ENCODE measurements at regions not wholly inside any gene's neighbourhood (a gene's known extent, or its start where the extent isn't known, plus 50 kb on each side); places are given as distances from the start of the nearest gene placed in this dataset.
"Not testable (repeated sequence)": the region's sequence is repeated elsewhere in the genome, so short reads cannot be mapped to it uniquely, and the experiment has no call there.

DNA sequence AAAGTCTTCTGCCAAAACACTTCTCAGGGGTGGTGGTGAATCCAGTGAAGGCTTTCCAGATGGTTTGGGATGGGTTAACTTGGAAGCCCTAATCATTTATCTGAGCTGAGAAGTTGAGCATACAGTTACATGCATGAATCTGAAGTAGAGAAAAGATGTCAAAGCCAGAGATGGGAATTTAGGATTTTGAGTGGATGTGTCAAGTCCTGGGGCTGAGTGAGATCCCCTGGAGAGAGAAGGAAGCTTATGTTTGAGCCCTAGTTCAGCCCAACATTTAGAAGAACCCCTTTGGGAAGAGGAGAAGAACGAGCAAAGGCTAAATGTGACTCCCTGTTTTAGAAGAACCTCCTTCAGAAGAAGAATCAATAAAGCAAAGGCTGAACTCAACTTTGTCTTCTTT, 129.1 kb upstream of the TPTE start:
- H3K27ac ChIP-seq; H3K4me1 ChIP-seq (ENCODE audit: insufficient read depth); H3K4me3 ChIP-seq; H4K20me1 ChIP-seq (ENCODE audit: insufficient read depth, poor library complexity, severe bottlenecking); H3K79me2 ChIP-seq; H3K9me2 ChIP-seq (replicated peaks; ENCODE audit: insufficient read depth); H3K36me3 ChIP-seq (replicated peaks; ENCODE audit: insufficient read depth, low read depth); H3K9me3 ChIP-seq (ENCODE audit: low read depth); H2AFZ ChIP-seq; H3K27me3 ChIP-seq; DNase-seq (ENCODE audit: low spot score); H3K4me2 ChIP-seq: not testable (repeated sequence)
- 15% methylated on average over 1 of the region's 1 CpG for WGBS (ENCODE audit: low lambda C conversion rate, missing lambda C conversion rate)

DNA sequence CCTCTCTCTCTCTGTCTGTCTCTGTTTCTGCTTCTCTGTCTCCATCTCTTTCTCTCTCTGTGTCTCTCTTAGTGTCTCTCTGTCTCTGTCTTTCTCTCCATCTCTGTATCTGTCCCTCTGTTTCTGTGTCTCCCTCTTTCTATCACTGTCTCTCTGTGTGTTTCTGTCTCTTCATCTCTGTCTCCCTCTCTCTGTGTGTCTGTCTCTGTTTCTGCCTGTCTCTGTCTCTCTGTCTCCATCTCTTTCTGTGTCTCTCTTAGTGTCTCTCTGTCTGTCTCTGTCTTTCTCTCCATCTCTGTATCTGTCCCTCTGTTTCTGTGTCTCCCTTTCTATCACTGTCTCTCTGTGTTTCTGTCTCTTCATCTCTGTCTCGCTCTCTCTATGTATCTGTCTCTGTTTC, 125.4 kb upstream of the TPTE start:
- not testable (repeated sequence) for H3K36me3 ChIP-seq (replicated peaks; ENCODE audit: insufficient read depth, low read depth); H3K27me3 ChIP-seq; H3K27ac ChIP-seq; H3K79me2 ChIP-seq; H3K4me3 ChIP-seq; H4K20me1 ChIP-seq (ENCODE audit: insufficient read depth, poor library complexity, severe bottlenecking); H3K9me3 ChIP-seq (ENCODE audit: low read depth); H3K9me2 ChIP-seq (replicated peaks; ENCODE audit: insufficient read depth); H3K4me2 ChIP-seq; H3K4me1 ChIP-seq (ENCODE audit: insufficient read depth); DNase-seq (ENCODE audit: low spot score); H2AFZ ChIP-seq
- 62% methylated on average over 1 of the region's 1 CpG for WGBS (ENCODE audit: low lambda C conversion rate, missing lambda C conversion rate)

DNA sequence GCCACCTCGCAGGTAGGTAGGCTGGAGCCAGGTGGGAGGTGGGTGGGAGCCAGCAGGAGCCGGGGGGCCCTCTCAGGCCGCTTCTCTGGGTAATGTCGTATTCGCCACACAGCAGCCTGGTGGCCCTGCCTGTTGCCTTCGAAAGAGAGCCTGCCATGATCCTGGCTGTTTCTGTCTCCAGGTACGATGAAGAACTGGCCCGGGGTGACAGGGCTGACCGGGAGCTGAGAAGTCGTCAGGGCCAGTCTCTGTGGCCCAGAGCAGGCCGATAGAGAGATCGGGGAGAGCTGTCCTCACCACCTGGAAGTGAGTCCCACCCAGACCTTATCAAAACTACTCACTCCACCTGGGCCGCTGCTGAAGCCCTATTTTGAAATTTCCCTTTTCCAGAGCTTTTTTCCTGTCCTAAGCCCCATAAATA, 123.9 kb upstream of the TPTE start:
- not testable (repeated sequence) for H4K20me1 ChIP-seq (ENCODE audit: insufficient read depth, poor library complexity, severe bottlenecking); H3K79me2 ChIP-seq; H3K4me1 ChIP-seq (ENCODE audit: insufficient read depth); H2AFZ ChIP-seq; H3K36me3 ChIP-seq (replicated peaks; ENCODE audit: insufficient read depth, low read depth); H3K4me3 ChIP-seq; H3K27me3 ChIP-seq; H3K9me2 ChIP-seq (replicated peaks; ENCODE audit: insufficient read depth); H3K27ac ChIP-seq; H3K4me2 ChIP-seq; DNase-seq (ENCODE audit: low spot score)
- peaks cover 13% of the 10 kb centered on the region for H3K9me3 ChIP-seq (ENCODE audit: low read depth)
- 69% methylated on average over 13 of the region's 13 CpGs for WGBS (ENCODE audit: low lambda C conversion rate, missing lambda C conversion rate)

DNA sequence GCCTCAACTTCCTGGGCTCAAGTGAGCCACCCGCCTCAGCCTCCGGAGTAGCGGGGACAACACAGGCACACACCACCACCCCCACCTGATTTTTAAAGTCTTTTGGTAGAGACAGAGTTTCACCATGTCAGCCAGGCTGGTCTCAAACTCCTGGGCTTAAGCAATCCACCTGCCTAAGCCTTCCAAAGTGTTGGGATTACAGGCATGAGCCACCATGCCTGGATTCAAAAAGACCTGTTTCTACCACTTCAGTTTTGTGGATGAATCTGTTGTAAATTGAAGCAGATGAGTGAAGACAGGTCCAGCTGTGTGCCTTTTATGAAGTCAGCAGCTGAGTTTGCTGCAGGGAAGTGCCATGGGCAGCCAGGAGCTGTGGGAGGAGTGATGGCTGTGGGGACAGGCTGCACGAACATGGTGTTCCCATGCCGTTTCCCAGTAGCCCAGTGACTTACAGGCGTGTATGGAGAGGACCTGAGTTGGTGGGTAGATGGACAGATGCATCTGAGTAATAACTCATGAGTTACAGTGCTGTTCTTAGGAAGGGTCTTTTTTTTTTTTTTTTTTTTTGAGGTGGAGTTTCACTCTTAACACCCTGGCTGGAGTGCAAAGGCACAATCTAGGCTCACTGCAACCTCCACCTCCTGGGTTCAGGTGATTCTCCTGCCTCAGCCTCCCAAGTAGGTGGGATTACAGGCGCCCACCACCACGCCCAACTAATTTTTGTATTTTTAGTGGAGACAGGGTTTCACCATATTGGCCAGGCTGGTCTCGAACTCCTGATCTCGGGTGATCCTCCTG, 122.5 kb upstream of the TPTE start:
- H3K9me3 ChIP-seq (ENCODE audit: low read depth), result peaks cover 19% of the 10 kb centered on the region
- not testable (repeated sequence) for H3K4me1 ChIP-seq (ENCODE audit: insufficient read depth); H3K27ac ChIP-seq; H2AFZ ChIP-seq; H3K27me3 ChIP-seq; DNase-seq (ENCODE audit: low spot score); H3K4me3 ChIP-seq; H3K79me2 ChIP-seq; H3K9me2 ChIP-seq (replicated peaks; ENCODE audit: insufficient read depth); H3K36me3 ChIP-seq (replicated peaks; ENCODE audit: insufficient read depth, low read depth); H4K20me1 ChIP-seq (ENCODE audit: insufficient read depth, poor library complexity, severe bottlenecking); H3K4me2 ChIP-seq
- 75% methylated on average over 8 of the region's 10 CpGs for WGBS (ENCODE audit: low lambda C conversion rate, missing lambda C conversion rate)

DNA sequence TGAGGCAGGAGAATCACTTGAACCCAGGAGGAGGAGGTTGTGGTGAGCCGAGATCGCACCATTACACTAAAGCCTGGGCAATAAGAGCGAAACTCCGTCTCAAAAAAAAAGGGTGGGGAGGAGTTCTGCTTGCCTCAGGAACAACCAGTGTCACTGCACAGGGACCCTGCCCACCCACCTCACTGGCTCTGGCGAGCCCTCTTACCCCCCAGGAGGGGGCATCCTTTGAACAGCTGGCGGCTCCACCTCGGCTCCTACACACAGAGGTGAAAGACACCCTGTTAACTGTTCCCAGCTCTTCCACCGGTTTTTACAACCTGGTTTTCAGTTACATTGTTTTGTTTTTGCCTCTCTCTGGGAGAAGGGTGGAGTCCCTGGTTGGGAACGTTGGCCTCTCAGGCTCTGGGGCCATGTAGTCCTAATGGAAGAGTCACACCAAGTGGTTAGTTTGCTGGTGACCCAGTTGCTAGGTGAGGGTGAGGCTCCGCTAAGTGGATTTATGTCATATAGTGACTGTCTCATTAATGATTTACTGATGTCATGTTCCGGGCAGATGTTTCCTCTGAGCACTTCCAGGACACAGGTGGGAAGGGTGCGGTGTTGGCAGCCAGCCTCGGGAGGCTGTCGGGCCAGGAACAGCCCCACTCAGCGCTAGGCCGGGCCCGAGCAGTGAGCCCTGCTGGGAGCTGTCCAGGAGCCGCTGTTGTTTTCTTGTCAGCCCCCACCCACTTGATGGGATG, 120.6 kb upstream of the TPTE start:
- not testable (repeated sequence) for H3K9me2 ChIP-seq (replicated peaks; ENCODE audit: insufficient read depth); H3K4me1 ChIP-seq (ENCODE audit: insufficient read depth); H3K4me3 ChIP-seq; DNase-seq (ENCODE audit: low spot score); H3K27ac ChIP-seq; H3K36me3 ChIP-seq (replicated peaks; ENCODE audit: insufficient read depth, low read depth); H3K27me3 ChIP-seq; H2AFZ ChIP-seq; H3K79me2 ChIP-seq; H4K20me1 ChIP-seq (ENCODE audit: insufficient read depth, poor library complexity, severe bottlenecking); H3K4me2 ChIP-seq
- H3K9me3 ChIP-seq (ENCODE audit: low read depth), result peaks cover 21% of the 10 kb centered on the region
- WGBS (ENCODE audit: low lambda C conversion rate, missing lambda C conversion rate), result 76% methylated on average over 18 of the region's 18 CpGs

DNA sequence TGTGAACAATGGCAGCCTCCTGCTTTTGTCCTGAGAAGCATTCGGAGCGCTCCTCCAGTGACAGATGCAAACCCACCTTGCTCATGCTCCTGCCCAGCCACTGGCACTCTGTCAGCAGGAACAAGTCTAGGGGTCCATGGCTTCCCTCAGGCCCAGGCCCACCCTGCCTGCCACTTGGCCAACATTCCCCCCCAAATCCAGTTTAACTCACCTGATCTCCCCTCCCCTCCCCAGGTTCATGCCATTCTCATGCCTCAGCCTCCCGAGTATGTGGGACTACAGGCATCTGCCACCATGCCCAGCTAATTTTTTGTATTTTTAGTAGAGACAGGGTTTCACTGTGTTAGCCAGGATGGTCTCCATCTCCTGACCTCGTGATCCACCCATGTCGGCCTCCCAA, 118.9 kb upstream of the TPTE start:
- H3K4me3 ChIP-seq; H3K9me2 ChIP-seq (replicated peaks; ENCODE audit: insufficient read depth); DNase-seq (ENCODE audit: low spot score); H3K4me1 ChIP-seq (ENCODE audit: insufficient read depth); H3K27ac ChIP-seq; H3K79me2 ChIP-seq; H3K36me3 ChIP-seq (replicated peaks; ENCODE audit: insufficient read depth, low read depth); H4K20me1 ChIP-seq (ENCODE audit: insufficient read depth, poor library complexity, severe bottlenecking); H3K4me2 ChIP-seq; H3K27me3 ChIP-seq; H2AFZ ChIP-seq: not testable (repeated sequence)
- 79% methylated on average over 5 of the region's 5 CpGs for WGBS (ENCODE audit: low lambda C conversion rate, missing lambda C conversion rate)
- H3K9me3 ChIP-seq (ENCODE audit: low read depth), result peaks cover 19% of the 10 kb centered on the region

DNA sequence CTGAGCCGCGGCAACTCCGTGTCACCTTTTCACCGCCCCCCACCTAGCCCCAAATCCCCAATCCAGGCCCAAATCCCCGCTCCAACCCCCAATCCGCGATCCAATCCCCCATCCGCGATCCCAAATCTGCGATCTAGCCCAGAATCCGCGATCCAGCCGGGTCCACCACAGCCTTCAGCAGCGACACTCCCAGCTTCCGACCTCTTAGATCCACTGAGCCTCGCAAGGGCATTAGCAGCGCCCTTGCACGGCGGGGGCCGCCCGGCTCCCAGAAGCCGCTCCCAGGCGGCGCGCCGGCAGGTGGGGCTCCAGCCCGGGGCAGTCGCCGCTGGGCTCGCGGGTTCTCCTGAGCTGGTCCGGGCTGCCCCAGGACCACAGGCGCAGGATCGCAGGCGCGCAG, 116.1 kb upstream of the TPTE start:
- WGBS (ENCODE audit: low lambda C conversion rate, missing lambda C conversion rate), result 90% methylated on average over 36 of the region's 36 CpGs

DNA sequence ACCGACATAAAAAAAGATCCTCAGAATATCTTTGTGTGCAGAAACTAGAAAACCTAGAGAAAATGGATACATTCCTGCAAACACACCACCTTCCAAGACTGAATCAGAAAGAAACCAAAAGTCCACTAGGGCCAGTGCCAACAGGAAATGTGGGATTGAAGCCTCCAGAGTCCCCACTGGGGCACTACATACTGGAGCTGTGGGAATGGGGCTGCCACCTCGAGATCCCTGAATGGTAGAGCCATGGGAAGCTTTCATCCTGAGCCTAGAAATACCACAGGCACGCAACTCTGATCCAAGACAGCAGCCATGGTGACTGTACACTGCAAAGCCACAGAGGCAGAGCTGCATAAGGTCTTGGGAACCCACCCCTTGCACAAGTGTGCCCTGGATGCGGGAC, 111.6 kb upstream of the TPTE start:
- not testable (repeated sequence) for H3K4me3 ChIP-seq; H3K4me2 ChIP-seq; H3K36me3 ChIP-seq (replicated peaks; ENCODE audit: insufficient read depth, low read depth); DNase-seq (ENCODE audit: low spot score); H3K9me2 ChIP-seq (replicated peaks; ENCODE audit: insufficient read depth); H3K27ac ChIP-seq; H3K9me3 ChIP-seq (ENCODE audit: low read depth); H3K27me3 ChIP-seq; H2AFZ ChIP-seq; H3K79me2 ChIP-seq; H4K20me1 ChIP-seq (ENCODE audit: insufficient read depth, poor library complexity, severe bottlenecking); H3K4me1 ChIP-seq (ENCODE audit: insufficient read depth)
- 53% methylated on average over 4 of the region's 4 CpGs for WGBS (ENCODE audit: low lambda C conversion rate, missing lambda C conversion rate)

More for the DNA sequence above, 116.1 kb upstream of the TPTE start:
- not testable (repeated sequence) for H3K9me2 ChIP-seq (replicated peaks; ENCODE audit: insufficient read depth); H3K4me2 ChIP-seq; H3K4me1 ChIP-seq (ENCODE audit: insufficient read depth); H3K36me3 ChIP-seq (replicated peaks; ENCODE audit: insufficient read depth, low read depth); H3K27me3 ChIP-seq; H4K20me1 ChIP-seq (ENCODE audit: insufficient read depth, poor library complexity, severe bottlenecking); H2AFZ ChIP-seq; H3K79me2 ChIP-seq; H3K27ac ChIP-seq; H3K4me3 ChIP-seq
- H3K9me3 ChIP-seq (ENCODE audit: low read depth), result peaks cover 22% of the 10 kb centered on the region
- peak; percentile 27 for DNase-seq (ENCODE audit: low spot score)

DNA sequence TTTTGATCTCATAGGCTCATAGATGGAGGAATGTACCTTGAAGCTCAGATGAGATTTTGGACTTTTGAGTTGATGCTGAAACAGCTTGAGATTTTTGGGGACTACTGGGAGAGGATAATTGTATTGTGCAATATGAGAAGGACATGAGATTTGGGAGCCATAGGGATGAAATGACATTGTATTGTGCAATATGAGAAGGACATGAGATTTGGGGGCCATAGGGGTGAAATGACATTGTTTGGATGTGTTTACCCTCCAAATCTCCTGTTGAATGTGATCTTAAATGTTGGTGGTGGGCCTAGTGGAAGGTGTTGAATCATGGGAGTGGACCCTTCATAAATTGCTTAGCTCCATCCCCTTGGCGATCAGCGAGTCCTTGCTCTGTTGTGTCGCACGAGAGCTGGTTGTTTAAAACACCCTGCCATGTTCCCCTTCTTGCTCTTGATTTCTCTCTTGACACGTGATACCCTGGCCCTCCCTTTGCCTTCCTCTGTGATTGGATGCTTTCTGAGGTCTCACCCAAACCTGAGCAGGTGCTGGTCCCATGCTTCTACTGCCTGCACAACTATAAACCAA, 110.9 kb upstream of the TPTE start:
- peaks cover 14% of the 10 kb centered on the region for H3K9me3 ChIP-seq (ENCODE audit: low read depth)
- DNase-seq (ENCODE audit: low spot score); H3K9me2 ChIP-seq (replicated peaks; ENCODE audit: insufficient read depth); H3K27me3 ChIP-seq; H3K4me2 ChIP-seq; H2AFZ ChIP-seq; H3K4me3 ChIP-seq; H3K4me1 ChIP-seq (ENCODE audit: insufficient read depth); H3K79me2 ChIP-seq; H4K20me1 ChIP-seq (ENCODE audit: insufficient read depth, poor library complexity, severe bottlenecking); H3K27ac ChIP-seq; H3K36me3 ChIP-seq (replicated peaks; ENCODE audit: insufficient read depth, low read depth): not testable (repeated sequence)
- 57% methylated on average over 5 of the region's 5 CpGs for WGBS (ENCODE audit: low lambda C conversion rate, missing lambda C conversion rate)

Measured in hepatocyte (in vitro differentiated cells).